ENCODE measurements at regions not wholly inside any gene's neighbourhood (a gene's known extent, or its start where the extent isn't known, plus 50 kb on each side); places are given as distances from the start of the nearest gene placed in this dataset.

- no peak for TF ChIP-seq CTCF (IDR thresholded peaks at IDR 0.05)
- TF ChIP-seq POLR2A (IDR thresholded peaks at IDR 0.05), result no peak
These were observed 982.5 kb downstream of the TTLL7 start for GRCh38 chr1:83016354-83016849.
